ENCODE measurements at regions not wholly inside any gene's neighbourhood (a gene's known extent, or its start where the extent isn't known, plus 50 kb on each side); places are given as distances from the start of the nearest gene placed in this dataset.
A peak's percentile ranks its signal among the peaks of the same experiment; 100 is the strongest.

DNA sequence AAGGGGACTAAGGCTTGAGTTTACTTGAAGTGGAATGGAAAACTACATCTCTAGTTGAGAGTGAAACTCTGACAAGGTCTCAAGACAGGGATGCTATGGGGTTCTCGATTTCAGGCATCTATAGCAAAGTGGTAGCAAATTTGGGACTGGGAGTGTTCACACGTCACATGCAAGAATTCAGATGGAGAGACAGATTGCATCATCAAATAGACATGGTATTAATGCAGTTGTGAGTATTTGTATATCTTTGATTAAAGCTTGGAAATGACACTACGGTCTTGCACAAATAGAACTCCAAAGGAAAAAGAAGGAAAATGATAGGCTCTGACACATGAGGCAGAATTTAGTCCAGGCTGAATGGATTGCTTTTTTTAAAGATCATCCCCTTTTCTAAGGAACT is 1061.6 kb upstream of the FANCL start:
- H3K27ac ChIP-seq (ENCODE audit: low read depth in 1 of 3, low read length in 2 of 3) = no peak overlapping the region
- no peak for DNase-seq
- no peaks in the 10 kb centered on the region for H3K36me3 ChIP-seq (ENCODE audit: control insufficient read depth in 3 of 3, insufficient read depth in 2 of 3, low read depth in 1 of 3, low read length in 3 of 3)
- no peaks in the 10 kb centered on the region for H3K9me3 ChIP-seq (ENCODE audit: control insufficient read depth in 2 of 2, insufficient read depth in 1 of 2, low read depth in 1 of 2, low read length in 1 of 2)
- H3K4me1 ChIP-seq (ENCODE audit: control insufficient read depth in 3 of 3, insufficient read depth in 2 of 3, low read depth in 1 of 3, low read length in 2 of 3) = no peaks in the 10 kb centered on the region
- FAIRE-seq = no peak
- H3K4me3 ChIP-seq (ENCODE audit: low read depth in 1 of 3, low read length in 3 of 3) = no peak overlapping the region
- 85 to 92% (median 85%) methylated on average over 3 of the region's 3 CpGs for WGBS, 3 donors
- H3K27me3 ChIP-seq (ENCODE audit: control insufficient read depth in 3 of 3, insufficient read depth in 3 of 3, low read length in 3 of 3) = no peaks in the 10 kb centered on the region

GRCh38 chr2:59301466-59302402 is 1060.6 kb upstream of the FANCL start:
- FAIRE-seq (no peak), DNase-seq (peak; percentile 52 to 73)
- Histone ChIP-seq H3K27ac (ENCODE audit: low read depth in 1 of 3, low read length in 2 of 3) (no peak overlapping the region), H3K27me3 (ENCODE audit: control insufficient read depth in 3 of 3, insufficient read depth in 3 of 3, low read length in 3 of 3) (no peaks in the 10 kb centered on the region), H3K9me3 (ENCODE audit: control insufficient read depth in 2 of 2, insufficient read depth in 1 of 2, low read depth in 1 of 2, low read length in 1 of 2) (no peaks in the 10 kb centered on the region), H3K36me3 (ENCODE audit: control insufficient read depth in 3 of 3, insufficient read depth in 2 of 3, low read depth in 1 of 3, low read length in 3 of 3) (no peaks in the 10 kb centered on the region), H3K4me3 (ENCODE audit: low read depth in 1 of 3, low read length in 3 of 3) (no peak overlapping the region), H3K4me1 (ENCODE audit: control insufficient read depth in 3 of 3, insufficient read depth in 2 of 3, low read depth in 1 of 3, low read length in 2 of 3) (no peaks in the 10 kb centered on the region)
- WGBS, 3 donors = 41 to 49% (median 48%) methylated on average over 14 of the region's 14 CpGs

GRCh38 chr2:59297816-59298215 is 1056.7 kb upstream of the FANCL start:
- H3K27ac ChIP-seq (ENCODE audit: low read depth in 1 of 3, low read length in 2 of 3) = no peak overlapping the region
- H3K4me1 ChIP-seq (ENCODE audit: control insufficient read depth in 3 of 3, insufficient read depth in 2 of 3, low read depth in 1 of 3, low read length in 2 of 3) = no peaks in the 10 kb centered on the region
- no peaks in the 10 kb centered on the region for H3K36me3 ChIP-seq (ENCODE audit: control insufficient read depth in 3 of 3, insufficient read depth in 2 of 3, low read depth in 1 of 3, low read length in 3 of 3)
- no peaks in the 10 kb centered on the region for H3K27me3 ChIP-seq (ENCODE audit: control insufficient read depth in 3 of 3, insufficient read depth in 3 of 3, low read length in 3 of 3)
- WGBS, 3 donors = 83 to 84% (median 83%) methylated on average over 2 of the region's 2 CpGs
- no peak for DNase-seq
- H3K9me3 ChIP-seq (ENCODE audit: control insufficient read depth in 2 of 2, insufficient read depth in 1 of 2, low read depth in 1 of 2, low read length in 1 of 2) = no peaks in the 10 kb centered on the region
- no peak overlapping the region for H3K4me3 ChIP-seq (ENCODE audit: low read depth in 1 of 3, low read length in 3 of 3)
- FAIRE-seq = no peak

- Histone ChIP-seq H3K36me3 (ENCODE audit: control insufficient read depth in 3 of 3, insufficient read depth in 2 of 3, low read depth in 1 of 3, low read length in 3 of 3) (no peaks in the 10 kb centered on the region), H3K9me3 (ENCODE audit: control insufficient read depth in 2 of 2, insufficient read depth in 1 of 2, low read depth in 1 of 2, low read length in 1 of 2) (no peaks in the 10 kb centered on the region), H3K27ac (ENCODE audit: low read depth in 1 of 3, low read length in 2 of 3) (no peak overlapping the region), H3K27me3 (ENCODE audit: control insufficient read depth in 3 of 3, insufficient read depth in 3 of 3, low read length in 3 of 3) (no peaks in the 10 kb centered on the region), H3K4me1 (ENCODE audit: control insufficient read depth in 3 of 3, insufficient read depth in 2 of 3, low read depth in 1 of 3, low read length in 2 of 3) (no peaks in the 10 kb centered on the region), H3K4me3 (ENCODE audit: low read depth in 1 of 3, low read length in 3 of 3) (no peak overlapping the region)
- WGBS, 3 donors = 35 to 53% (median 43%) methylated on average over 2 of the region's 2 CpGs
- FAIRE-seq (no peak), DNase-seq (no peak)
These were observed 1055.2 kb upstream of the FANCL start for GRCh38 chr2:59296279-59296678.

- DNase-seq (no peak), FAIRE-seq (no peak)
These were observed 1054.5 kb upstream of the FANCL start for GRCh38 chr2:59295524-59296162.

DNA sequence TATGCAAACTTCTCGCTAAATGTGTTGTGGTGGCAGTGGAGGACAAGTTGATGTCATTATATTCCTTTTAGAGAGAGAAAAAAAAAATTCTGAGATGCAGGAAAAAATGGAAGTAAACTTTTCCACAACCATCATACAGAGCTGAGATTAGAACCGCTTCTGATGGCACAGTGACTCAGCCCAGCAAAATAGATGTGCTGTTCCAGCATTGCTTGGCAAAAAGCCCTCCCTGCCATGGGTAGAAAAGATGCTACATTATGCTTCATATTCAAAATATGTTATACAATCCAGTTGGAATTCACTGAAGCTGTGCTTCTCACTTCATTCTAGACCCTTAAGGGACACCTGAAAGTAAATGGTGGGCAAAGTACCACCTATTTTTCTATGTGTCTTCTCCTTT is 1047.6 kb upstream of the FANCL start:
- no peaks in the 10 kb centered on the region for H3K27me3 ChIP-seq (ENCODE audit: control insufficient read depth in 3 of 3, insufficient read depth in 3 of 3, low read length in 3 of 3)
- no peak overlapping the region for H3K27ac ChIP-seq (ENCODE audit: low read depth in 1 of 3, low read length in 2 of 3)
- no peak overlapping the region for H3K4me3 ChIP-seq (ENCODE audit: low read depth in 1 of 3, low read length in 3 of 3)
- no peaks in the 10 kb centered on the region for H3K9me3 ChIP-seq (ENCODE audit: control insufficient read depth in 2 of 2, insufficient read depth in 1 of 2, low read depth in 1 of 2, low read length in 1 of 2)
- no peaks in the 10 kb centered on the region for H3K4me1 ChIP-seq (ENCODE audit: control insufficient read depth in 3 of 3, insufficient read depth in 2 of 3, low read depth in 1 of 3, low read length in 2 of 3)
- FAIRE-seq (no peak), DNase-seq (no peak)
- WGBS, 3 donors = 69 to 74% (median 73%) methylated on average over 2 of the region's 2 CpGs
- no peaks in the 10 kb centered on the region for H3K36me3 ChIP-seq (ENCODE audit: control insufficient read depth in 3 of 3, insufficient read depth in 2 of 3, low read depth in 1 of 3, low read length in 3 of 3)

More at GRCh38 chr2:59295524-59296162, 1054.5 kb upstream of the FANCL start:
- Histone ChIP-seq H3K27me3 (ENCODE audit: control insufficient read depth in 3 of 3, insufficient read depth in 3 of 3, low read length in 3 of 3) (no peaks in the 10 kb centered on the region), H3K4me1 (ENCODE audit: control insufficient read depth in 3 of 3, insufficient read depth in 2 of 3, low read depth in 1 of 3, low read length in 2 of 3) (no peaks in the 10 kb centered on the region), H3K9me3 (ENCODE audit: control insufficient read depth in 2 of 2, insufficient read depth in 1 of 2, low read depth in 1 of 2, low read length in 1 of 2) (no peaks in the 10 kb centered on the region), H3K36me3 (ENCODE audit: control insufficient read depth in 3 of 3, insufficient read depth in 2 of 3, low read depth in 1 of 3, low read length in 3 of 3) (no peaks in the 10 kb centered on the region), H3K4me3 (ENCODE audit: low read depth in 1 of 3, low read length in 3 of 3) (no peak overlapping the region), H3K27ac (ENCODE audit: low read depth in 1 of 3, low read length in 2 of 3) (no peak overlapping the region)
- WGBS, 3 donors = 60 to 69% (median 68%) methylated on average over 3 of the region's 3 CpGs

- Histone ChIP-seq H3K36me3 (ENCODE audit: control insufficient read depth in 3 of 3, insufficient read depth in 2 of 3, low read depth in 1 of 3, low read length in 3 of 3) (no peaks in the 10 kb centered on the region), H3K27ac (ENCODE audit: low read depth in 1 of 3, low read length in 2 of 3) (no peak overlapping the region), H3K4me3 (ENCODE audit: low read depth in 1 of 3, low read length in 3 of 3) (no peak overlapping the region), H3K4me1 (ENCODE audit: control insufficient read depth in 3 of 3, insufficient read depth in 2 of 3, low read depth in 1 of 3, low read length in 2 of 3) (no peaks in the 10 kb centered on the region), H3K9me3 (ENCODE audit: control insufficient read depth in 2 of 2, insufficient read depth in 1 of 2, low read depth in 1 of 2, low read length in 1 of 2) (no peaks in the 10 kb centered on the region), H3K27me3 (ENCODE audit: control insufficient read depth in 3 of 3, insufficient read depth in 3 of 3, low read length in 3 of 3) (no peaks in the 10 kb centered on the region)
- FAIRE-seq = no peak
- no peak for DNase-seq
- WGBS, 3 donors = 55 to 66% (median 58%) methylated on average over 6 of the region's 6 CpGs
These were observed 1041.4 kb upstream of the FANCL start for GRCh38 chr2:59282374-59283057.

DNA sequence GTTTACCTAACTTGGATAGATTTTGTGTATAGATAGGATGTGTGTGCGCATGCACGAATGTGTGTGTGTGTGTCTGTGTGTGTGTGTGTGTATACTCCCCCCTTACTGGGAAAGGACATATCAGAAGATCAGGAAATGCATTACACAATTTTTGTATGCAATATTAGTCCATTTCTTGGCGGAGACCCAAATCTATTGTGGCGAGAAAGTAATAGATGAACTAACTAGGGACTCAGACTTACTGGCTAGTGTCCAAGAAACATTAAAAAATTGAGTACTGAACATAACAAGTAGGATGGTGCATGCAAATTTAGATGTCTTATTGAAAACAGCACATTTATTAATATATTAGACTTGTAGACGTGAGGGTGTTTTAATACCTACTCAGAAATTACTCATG is 1036.5 kb upstream of the FANCL start:
- DNase-seq (no peak), FAIRE-seq (no peak)
- no peaks in the 10 kb centered on the region for H3K9me3 ChIP-seq (ENCODE audit: control insufficient read depth in 2 of 2, insufficient read depth in 1 of 2, low read depth in 1 of 2, low read length in 1 of 2)
- no peak overlapping the region for H3K4me3 ChIP-seq (ENCODE audit: low read depth in 1 of 3, low read length in 3 of 3)
- no peaks in the 10 kb centered on the region for H3K27me3 ChIP-seq (ENCODE audit: control insufficient read depth in 3 of 3, insufficient read depth in 3 of 3, low read length in 3 of 3)
- WGBS, 3 donors = 64 to 70% (median 69%) methylated on average over 5 of the region's 5 CpGs
- no peaks in the 10 kb centered on the region for H3K36me3 ChIP-seq (ENCODE audit: control insufficient read depth in 3 of 3, insufficient read depth in 2 of 3, low read depth in 1 of 3, low read length in 3 of 3)
- H3K4me1 ChIP-seq (ENCODE audit: control insufficient read depth in 3 of 3, insufficient read depth in 2 of 3, low read depth in 1 of 3, low read length in 2 of 3) = peaks cover 0 to 2% (median 0%) of the 10 kb centered on the region in 3 donors
- no peak overlapping the region for H3K27ac ChIP-seq (ENCODE audit: low read depth in 1 of 3, low read length in 2 of 3)

Data from small intestine (tissue), 7 donors.